ENCODE measurements at regions not wholly inside any gene's neighbourhood (a gene's known extent, or its start where the extent isn't known, plus 50 kb on each side); places are given as distances from the start of the nearest gene placed in this dataset.

DNA sequence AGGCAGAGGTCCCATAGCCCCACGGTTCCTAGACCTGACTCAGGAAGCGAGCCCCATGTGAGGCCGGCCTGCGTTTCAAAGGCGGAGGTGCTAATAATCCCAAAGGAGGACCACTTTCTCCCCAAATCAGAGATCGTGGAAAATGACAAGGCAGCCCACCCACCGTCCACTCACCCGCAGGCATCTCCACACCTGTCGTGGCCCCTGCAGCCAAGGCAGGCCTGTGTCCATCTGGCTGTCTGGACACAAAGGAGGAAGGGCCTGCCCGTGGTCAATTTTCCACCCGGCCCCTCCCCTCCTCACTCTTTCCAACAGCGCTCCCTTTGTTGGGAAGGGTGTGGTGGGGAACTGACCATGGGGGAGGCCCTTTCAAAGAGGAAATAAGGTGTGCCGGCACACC, 125.3 kb upstream of the TMEM132D start:
- H3K4me3 ChIP-seq (replicated peaks in 1 of 2; ENCODE audit: low read depth in 2 of 2, low read length in 2 of 2) = no peak overlapping the region
- DNase-seq (ENCODE audit: low read depth in 2 of 2) = no peak
- TF ChIP-seq, protein P1, sequence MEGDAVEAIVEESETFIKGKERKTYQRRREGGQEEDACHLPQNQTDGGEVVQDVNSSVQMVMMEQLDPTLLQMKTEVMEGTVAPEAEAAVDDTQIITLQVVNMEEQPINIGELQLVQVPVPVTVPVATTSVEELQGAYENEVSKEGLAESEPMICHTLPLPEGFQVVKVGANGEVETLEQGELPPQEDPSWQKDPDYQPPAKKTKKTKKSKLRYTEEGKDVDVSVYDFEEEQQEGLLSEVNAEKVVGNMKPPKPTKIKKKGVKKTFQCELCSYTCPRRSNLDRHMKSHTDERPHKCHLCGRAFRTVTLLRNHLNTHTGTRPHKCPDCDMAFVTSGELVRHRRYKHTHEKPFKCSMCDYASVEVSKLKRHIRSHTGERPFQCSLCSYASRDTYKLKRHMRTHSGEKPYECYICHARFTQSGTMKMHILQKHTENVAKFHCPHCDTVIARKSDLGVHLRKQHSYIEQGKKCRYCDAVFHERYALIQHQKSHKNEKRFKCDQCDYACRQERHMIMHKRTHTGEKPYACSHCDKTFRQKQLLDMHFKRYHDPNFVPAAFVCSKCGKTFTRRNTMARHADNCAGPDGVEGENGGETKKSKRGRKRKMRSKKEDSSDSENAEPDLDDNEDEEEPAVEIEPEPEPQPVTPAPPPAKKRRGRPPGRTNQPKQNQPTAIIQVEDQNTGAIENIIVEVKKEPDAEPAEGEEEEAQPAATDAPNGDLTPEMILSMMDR (IDR thresholded peaks at IDR 0.05; ENCODE audit: low read depth, low read length) = no peak

GRCh38 chr12:130031041-130031440, 127.2 kb upstream of the TMEM132D start:
- DNase-seq (ENCODE audit: low read depth in 2 of 2) = no peak
- TF ChIP-seq, protein P1 (IDR thresholded peaks at IDR 0.05; ENCODE audit: low read depth, low read length) = no peak
- no peak overlapping the region for H3K4me3 ChIP-seq (replicated peaks in 1 of 2; ENCODE audit: low read depth in 2 of 2, low read length in 2 of 2)

- peak; percentile 16 to 21 for DNase-seq (ENCODE audit: low read depth in 2 of 2)
- TF ChIP-seq, protein P1 (IDR thresholded peaks at IDR 0.05; ENCODE audit: low read depth, low read length) = peak; percentile 75
- H3K4me3 ChIP-seq (replicated peaks in 1 of 2; ENCODE audit: low read depth in 2 of 2, low read length in 2 of 2) = no peak overlapping the region
These were observed 127.9 kb upstream of the TMEM132D start for GRCh38 chr12:130031571-130032189.

DNA sequence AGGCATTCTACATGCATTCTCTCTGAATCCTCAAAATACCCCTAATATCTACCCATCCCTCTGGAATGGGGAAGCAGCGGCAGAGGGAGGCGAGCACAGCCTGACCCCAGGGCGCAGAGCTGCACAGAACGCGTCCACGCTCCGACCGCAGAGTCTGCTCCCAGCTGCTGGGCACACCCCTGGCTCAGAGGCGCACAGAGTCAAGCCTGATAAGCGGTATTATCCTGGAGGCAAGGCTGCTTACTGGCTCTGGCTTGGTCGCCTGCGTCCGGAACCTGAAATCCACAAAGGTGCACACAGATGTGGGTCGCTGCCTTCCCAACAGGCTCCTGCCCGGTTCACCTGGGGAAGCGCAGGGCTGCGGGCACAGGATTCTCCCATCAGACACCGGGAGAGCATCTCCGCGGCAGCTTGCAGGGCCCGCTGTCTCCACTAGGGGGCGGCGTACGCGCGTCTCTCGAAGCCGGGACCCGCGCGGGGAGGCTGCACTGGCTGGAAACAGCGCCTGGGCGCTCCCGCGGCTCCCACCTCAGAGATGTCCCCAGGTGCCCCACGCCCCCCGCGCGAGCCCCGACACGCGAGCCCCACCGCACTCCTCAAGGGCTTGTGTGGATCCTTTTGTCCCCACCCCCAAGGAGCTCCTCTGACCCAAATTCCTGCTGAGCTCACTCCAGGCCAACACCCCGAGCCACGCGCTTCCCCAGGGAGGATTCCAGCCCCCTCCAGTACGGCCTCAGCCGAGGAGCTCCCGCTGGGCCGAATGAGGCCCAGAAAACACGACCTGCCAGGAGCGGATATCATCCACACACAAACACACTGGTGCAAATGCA, 120.1 kb upstream of the FZD10 start:
- TF ChIP-seq, protein P1 (IDR thresholded peaks at IDR 0.05; ENCODE audit: low read depth, low read length) = peak; percentile 27
- no peak overlapping the region for H3K4me3 ChIP-seq (replicated peaks in 1 of 2; ENCODE audit: low read depth in 2 of 2, low read length in 2 of 2)
- no peak for DNase-seq (ENCODE audit: low read depth in 2 of 2)

- TF ChIP-seq, protein P1 (IDR thresholded peaks at IDR 0.05; ENCODE audit: low read depth, low read length) = no peak
These were observed 118.4 kb upstream of the FZD10 start for GRCh38 chr12:130043685-130044406.

GRCh38 chr12:130044991-130045621, 117.2 kb upstream of the FZD10 start:
- no peak overlapping the region for H3K4me3 ChIP-seq (replicated peaks in 1 of 2; ENCODE audit: low read depth in 2 of 2, low read length in 2 of 2)
- TF ChIP-seq, protein P1 (IDR thresholded peaks at IDR 0.05; ENCODE audit: low read depth, low read length) = no peak
- no peak for DNase-seq (ENCODE audit: low read depth in 2 of 2)

More at GRCh38 chr12:130043685-130044406, 118.4 kb upstream of the FZD10 start:
- no peak overlapping the region for H3K4me3 ChIP-seq (replicated peaks in 1 of 2; ENCODE audit: low read depth in 2 of 2, low read length in 2 of 2)
- DNase-seq (ENCODE audit: low read depth in 2 of 2) = no peak

All from cardiac fibroblast (primary cell).